SIG-M5 treated with dmso at 0.1 percent for 504 hours (cell line): ENCODE measurements at regions not wholly inside any gene's neighbourhood (a gene's known extent, or its start where the extent isn't known, plus 50 kb on each side); places are given as distances from the start of the nearest gene placed in this dataset.

Source experiments
- DNase-seq: peaks from one replicate; lab custom pipeline; 2025; ENCODE audit not compliant: unreplicated experiment; lab: John Stamatoyannopoulos, UW

DNA sequence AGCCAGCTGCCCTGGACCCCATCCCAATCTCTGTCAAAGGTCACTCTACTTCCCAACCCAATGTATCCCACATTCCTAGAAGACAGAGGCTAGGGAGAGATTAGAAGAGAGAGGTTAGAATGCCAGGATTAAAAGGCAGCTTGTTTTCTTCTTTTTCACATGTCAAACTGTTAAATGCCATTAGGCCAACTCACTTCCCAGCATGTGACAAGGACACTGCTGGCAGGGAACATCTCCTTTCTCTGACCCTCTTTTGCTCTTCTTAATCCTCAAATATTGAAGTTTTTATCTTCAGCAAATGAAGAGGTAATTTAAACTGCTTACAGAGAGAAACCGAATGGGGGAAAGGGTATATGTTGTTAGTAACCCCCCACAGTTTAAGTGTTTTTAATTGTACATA is 89.1 kb downstream of the BBS10 start:
- no peak for DNase-seq

DNA sequence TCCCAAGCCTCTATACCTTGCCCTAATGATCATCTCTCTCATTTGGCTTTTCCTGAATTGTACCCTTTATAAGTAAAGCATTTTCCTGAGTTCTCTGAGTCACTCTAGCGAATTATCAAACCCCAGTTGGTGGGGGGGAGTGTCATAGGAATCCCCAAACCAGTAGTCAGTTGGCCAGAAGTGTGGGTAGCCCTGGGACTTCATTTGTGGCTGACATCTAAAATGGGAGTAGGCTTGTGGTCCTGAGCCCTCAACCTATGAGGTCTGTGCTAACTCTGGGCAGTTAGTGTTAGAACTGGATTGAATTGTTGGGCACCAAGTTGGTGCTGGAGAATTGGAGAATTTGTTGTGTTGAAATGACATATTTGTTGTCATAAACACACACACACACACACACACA is 91.3 kb downstream of the BBS10 start:
- no peak for DNase-seq

DNA sequence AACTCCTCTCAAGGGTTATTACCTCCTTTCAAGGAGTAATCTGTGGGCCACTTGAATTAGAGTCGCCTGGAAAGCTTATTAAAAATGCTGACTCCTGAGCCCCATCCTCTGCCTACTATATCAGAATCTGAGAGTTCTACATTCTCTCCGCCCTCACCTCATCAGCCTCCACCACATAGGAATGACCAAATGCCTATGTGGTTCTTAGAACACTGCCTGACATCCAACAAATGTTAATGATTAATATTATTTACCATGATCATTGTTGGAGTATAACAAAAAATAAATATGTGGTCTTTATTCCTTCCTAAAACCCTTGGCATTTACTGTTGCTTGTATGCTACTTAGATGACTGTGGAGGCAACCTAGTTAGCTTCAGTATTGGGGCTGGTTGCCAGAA is 91.9 kb downstream of the BBS10 start:
- DNase-seq = no peak

DNA sequence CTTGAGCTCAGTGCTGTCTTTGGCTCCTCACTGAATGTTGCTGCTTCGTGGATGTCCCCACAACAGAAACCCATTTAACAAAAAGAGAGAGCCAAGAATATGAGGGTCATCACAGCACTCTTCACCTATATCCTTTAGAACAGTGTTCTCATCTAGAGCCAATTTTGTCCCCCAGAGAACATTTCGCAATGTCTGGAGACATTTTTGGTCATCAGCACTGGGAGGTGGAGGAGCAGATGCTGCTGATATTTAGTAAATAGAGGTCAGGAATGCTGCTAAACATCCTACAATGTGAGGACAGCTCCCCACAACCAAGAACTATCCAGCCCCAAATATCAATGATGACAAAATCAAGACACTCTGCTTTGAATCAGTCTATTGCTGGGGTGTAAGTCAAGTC is 92.5 kb downstream of the BBS10 start:
- DNase-seq = no peak

DNA sequence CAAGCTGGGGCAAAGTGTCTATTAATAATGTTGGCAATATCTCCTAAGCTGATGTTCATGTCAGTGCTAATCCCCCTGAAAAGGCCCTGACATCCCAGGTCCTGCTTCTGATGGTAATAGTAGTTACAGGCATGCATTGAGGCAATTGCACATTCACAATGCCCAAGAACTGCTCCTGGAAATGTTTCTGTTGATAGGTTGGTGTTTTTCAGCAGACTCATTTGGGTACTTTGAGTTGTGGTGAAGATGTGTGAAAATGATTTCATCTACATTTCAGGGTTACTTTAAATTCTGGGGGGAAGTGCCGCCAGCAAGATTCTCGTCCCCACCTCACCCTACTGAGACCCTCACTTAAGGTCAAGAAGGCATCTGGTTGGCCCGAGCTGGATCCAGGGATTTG is 92.9 kb downstream of the BBS10 start:
- no peak for DNase-seq

DNA sequence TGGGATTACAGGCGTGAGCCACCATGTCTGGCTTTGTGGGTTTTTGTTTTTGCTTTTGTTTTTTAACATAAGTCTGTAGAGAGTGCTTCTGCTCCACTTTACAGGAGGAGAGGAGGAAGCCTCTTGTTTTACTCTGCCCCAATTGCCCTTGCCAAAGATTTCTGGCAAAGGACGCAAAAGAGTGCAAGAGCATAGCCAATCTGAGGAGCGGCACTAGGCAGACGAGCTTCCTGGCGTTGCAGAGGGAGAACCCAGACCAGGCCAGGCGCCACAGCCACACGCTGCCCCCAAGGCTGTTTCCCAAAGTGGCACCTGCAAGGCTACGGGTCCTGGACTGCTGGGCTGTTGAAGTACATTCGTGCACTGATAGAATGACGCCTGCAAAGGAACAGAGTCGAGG is 96.2 kb downstream of the BBS10 start:
- no peak for DNase-seq

DNA sequence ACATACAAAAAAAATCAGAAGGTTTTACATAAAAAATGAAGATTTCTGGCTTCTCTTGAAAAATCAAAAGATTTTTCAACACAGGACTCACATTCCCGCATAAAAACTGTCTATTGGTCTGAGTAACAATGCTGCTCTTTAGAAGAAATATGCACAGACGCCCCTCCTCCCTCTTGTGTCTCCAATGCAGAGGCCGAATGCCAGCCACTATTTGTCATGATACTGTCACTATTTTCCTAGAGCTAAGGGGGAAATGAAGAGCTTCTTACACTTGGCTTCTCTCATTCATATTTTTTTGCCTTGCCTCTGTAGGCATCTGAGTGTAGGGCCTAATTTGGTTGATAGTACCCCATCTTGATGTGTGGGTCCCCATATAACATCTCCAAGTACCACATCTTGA is 98.0 kb downstream of the BBS10 start:
- no peak for DNase-seq

DNA sequence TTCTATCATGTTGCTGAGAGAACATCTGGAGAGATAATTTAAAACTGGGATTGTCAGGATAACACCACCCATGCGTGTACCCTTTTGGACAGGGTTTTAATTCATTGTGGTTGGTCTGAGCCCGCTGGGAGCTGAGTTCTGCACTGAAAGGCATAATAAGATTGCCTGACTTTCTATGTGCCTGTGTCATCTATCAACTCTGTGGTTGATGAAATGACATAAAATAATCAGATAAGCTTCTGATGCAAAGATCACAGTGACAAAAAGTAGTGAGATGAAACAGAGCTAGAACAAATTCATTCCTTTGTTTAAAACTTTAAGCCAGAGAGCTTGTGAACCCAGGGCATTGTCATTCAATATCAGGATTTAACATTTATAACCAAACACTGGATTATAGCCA is 98.7 kb downstream of the BBS10 start:
- DNase-seq = no peak

DNA sequence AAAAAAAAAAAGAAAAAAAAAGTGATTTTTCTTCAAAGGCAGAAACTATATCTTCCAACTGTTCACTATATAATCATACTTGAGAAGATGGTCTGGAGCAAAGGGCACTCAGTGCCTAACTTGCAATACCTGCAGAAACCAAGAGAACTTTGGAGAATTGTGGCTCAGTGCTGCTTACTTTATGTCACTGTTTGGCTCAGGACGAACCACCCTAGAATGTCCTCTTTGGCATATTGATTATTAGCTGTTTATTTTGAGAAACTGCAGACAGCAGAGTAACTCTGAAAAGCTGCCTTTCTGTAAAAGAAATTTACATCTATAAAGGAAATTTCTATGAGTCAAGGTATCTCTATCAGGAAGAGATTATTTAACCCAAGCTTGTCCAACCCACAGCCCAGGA is 100.2 kb downstream of the BBS10 start:
- DNase-seq = no peak

DNA sequence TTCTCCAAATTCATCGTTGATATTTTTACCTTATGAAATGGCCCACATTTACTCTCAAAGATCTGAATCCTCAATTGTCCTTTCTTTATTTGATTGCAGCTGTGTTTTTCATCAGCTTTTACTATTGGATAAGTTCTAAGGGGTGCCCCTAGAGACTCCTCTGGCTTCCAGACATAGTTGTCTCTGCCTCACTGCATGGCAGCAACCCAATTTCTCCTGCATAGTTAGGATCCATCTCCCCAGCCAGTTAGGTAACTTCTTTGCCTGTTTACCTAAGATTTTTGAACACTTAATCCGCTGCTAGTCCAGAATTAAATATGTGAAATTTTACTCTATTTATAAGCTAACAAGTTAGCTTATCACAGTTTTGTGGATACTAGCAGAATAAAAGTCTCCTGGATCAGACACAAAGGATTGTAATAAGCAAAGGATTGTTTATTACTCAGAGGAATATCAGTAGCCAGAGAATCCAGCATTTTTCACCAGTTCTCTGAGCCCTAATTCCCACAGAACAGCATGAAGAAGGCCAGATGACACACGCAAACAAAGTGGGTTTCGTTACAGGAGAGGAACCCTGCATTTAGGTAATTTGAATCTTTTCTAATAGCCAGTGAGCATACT is 101.1 kb downstream of the BBS10 start:
- DNase-seq = no peak

DNA sequence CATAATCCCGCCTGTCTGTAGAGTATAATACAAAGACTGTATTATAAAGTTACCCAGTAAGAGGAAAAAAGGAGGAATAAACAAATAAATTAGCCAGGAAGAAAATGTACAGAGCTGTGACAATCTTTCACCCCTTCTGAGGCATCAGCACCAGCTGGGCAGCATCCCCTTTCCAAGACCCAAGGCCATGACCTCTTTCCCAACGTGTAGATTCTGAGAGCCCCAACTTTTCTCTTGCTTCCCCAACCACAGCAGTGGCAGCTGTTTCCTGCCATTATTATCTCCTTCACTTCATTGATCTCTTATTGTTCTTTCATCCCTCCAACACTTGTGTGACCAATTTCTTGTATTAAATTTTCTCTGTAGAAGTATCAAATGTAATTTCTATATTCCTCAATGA is 101.6 kb downstream of the BBS10 start:
- DNase-seq = no peak

DNA sequence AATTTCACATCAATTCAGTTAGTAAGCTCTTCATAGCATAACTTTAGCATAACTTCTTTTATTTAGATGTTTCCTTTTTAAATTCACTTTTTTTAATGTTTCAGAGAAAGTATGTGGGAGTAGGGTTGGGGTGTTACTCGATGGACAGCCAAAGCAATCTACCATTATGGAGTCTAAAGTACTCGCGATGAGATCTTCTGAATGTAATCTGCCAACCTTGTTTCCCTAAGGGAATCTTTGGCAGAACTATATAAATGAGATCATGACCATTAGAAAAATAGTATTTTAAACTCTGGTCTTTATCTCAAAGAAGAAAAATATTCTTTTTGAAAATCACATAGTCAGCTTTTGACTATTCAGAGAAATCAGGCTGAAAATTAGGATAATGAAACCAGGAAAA is 103.9 kb downstream of the BBS10 start:
- no peak for DNase-seq

DNA sequence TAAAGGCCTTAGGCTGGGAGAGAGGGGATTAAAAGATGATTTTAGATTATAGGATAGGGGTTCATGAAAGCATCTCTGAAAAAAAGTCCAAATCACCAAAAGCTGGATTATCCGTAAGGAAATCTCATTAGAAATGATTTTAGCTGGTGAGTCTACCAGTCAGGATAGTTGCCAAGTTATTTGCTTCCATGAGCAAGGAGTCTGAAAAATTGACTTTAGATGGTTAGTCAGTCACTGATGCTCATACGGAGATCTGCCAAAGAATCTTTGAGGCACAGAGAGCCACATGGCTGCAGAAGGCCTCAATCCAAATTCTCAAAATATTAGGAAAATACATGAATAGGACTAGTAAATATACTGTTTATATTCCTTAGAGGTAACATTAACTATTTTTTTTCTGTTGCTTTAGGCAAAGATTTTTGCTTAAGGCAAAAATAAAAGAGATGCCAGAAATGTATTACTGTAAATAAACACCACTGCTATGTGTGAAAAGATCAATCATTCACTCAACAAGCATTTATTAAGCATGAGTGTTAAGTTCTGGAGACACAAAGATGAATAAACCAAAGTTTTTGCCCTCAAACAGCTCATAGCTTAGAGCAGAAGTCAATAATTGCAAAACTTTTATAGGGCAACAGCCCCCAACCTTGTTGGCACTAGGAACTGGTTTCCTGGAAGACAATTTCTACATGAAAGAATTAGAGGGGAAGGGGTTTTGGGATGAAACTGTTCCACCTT is 105.2 kb downstream of the BBS10 start:
- no peak for DNase-seq

DNA sequence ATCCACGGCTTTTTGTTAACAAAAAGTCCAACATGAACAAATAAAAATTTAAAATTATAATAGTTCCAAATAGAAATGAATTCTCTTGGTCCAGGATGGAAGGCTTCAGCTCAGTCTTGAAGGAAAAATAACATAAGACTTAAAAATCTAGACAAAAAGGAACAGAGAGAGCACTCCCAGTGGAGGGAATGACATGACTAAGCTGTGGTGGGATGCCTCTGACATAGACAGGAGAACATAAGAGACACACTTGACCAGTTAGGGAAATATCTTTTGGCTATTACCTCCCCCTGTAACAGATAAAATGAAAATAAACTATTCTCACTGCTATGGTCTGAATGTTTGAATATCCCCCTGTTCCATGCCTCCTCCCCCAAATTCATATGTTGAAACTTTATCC is 106.8 kb downstream of the BBS10 start:
- no peak for DNase-seq

DNA sequence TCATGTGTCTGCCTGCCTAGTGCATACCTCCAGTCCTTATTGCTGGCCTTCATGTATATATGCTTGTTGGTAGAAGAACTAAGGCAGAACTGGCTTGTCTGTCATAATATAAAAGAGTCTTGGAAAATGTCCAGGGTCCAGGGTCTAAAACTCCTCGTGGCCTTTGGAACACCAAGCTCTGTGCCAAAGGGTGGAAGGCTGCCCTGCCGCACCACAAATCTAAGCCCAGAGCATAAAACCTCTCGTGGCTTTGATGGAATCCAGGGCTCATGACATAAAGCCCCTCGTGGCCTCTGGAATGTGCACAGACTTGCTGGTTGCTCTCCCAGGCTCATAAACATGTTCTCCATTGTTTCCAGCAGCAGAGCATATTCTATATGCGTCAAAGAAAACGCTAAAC is 107.9 kb downstream of the BBS10 start:
- no peak for DNase-seq

DNA sequence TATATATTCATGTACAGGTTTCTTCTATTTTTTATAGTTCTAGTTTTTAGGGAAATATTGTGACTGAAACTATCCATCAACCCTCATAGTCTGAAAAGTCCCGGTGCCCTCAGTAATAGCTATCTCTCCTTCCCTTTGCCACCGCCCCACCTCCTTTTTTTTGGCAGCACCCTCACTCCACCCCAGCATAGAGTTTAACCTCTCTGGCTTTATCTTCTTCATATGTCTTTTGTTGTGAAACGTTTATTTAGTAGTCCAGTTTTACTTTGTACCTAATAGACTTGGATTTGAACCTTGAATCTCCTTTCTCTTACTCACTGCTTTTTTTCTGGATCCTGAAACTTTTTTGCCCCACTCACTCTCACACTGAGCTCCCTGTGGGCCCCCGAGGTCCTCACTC is 109.5 kb downstream of the BBS10 start:
- DNase-seq = no peak

DNA sequence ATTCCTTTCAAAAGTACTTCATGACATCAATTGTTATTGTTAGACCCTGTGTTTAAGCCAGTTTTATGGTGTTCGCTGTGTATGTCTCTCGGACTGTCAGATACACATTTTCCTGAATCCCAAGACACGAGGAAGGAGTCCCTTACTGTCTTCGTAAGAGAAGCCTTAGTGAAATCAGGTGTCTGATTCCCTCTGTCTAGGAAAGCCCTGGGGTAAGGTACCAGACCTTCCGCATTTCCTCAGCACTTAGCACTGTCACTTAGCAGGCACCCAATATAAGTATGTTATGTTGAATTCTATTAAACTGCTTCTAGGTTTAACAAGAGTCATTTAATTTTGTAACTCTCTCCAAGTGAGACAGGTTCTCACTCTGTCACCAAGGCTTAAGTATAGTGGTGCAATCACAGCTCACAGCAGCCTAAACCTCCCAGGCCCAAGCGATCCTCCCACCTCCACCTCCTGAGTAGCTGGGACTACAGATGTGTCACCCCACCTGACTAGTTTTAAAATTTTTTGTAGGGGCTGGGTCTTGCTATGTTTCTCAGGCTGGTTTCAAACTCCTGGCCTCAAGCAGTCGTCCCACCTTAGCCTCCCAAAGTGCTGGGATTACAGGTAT is 111.0 kb downstream of the BBS10 start:
- DNase-seq = no peak

DNA sequence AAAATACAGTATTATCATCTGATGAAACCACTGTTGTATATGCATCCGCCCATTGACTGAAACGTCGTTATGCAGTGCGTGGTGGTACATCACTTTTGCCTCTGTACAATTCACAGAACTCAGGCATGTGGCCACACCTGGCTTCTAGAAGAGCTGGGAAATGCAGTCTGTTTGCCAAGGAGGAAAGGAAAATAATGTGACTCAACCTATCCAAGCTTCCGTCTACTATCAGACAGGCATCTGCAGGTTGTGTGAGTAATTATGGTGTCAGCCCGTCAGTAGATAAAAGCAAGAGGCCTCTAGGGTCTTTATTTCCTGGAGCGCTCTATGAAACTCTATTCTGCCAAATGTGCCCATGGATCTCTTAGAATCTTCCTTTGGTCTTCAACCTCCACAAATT is 111.6 kb downstream of the BBS10 start:
- DNase-seq = no peak

DNA sequence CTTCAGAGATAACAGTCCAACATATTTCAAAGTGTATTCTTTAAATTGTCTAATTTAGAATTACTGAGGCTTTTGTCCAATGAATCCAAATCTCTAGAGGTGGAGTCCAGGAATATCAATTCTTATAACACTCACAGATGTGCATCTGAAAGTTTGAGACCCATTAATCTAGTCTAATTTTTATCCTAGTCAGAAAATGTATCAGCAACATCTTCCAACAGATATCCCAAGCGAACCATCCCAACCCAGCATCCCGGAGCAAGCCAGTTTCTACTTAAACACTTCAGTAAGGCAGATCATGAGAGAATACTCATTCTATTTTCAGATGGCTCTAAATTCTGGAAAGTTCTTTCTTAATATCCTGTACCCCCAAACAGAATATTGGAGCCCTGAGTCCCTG is 113.5 kb downstream of the BBS10 start:
- no peak for DNase-seq

DNA sequence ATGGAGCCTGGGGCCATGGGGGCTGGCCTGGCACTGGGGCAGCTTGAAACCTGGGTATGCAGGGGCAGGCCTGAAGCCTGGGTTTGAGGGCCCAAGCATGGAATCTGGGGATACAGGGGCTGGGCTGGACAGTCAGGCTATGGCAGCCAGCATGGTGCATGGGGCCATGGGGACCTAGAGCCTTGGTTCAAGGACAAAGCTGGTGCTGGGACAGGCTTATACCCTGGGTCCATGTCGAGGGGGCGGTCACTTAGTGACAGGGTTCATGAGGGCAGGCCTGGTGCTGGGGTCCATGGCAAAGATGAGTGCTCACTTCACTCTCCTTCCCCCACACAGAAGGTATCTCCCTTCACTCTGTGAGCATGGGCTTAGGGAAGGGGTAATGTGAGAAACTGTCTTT is 116.2 kb downstream of the BBS10 start:
- DNase-seq = no peak

DNA sequence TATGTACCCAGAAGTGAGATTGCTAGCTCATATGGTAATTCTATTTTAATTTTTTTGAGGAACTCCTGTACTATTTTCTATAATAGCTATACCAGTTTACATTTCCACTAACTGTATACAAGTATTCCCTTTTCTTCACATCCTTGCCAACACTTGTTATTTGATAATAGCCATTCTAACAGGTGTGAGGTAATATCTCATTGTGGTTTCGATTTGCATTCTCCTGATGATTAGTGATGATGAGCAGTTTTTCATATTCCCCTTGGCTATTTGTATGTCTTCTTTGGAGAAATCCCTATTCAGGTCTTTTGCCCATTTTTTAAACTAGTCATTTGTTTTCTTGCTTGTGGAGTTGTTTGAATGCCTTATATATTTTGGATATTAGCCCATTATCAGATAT is 121.3 kb downstream of the BBS10 start:
- no peak for DNase-seq

DNA sequence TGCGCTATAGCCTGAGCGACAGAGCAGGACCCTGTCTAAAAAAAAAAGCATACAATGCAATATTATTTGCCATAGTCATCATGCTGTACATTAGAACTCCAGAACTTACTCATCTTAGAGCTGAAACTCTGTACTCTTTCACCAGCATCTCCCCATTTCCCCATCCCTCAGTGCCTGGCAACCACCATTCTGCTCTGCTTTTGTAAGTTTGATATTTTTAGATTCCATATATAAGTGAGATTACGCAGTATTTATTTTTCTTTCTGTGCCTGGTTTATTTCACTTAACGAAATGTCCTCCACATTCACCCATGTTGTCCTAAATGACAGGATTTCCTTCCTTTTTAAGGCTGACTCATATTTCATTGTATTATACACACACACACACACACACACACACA is 121.8 kb downstream of the BBS10 start:
- peak; percentile 33 for DNase-seq

DNA sequence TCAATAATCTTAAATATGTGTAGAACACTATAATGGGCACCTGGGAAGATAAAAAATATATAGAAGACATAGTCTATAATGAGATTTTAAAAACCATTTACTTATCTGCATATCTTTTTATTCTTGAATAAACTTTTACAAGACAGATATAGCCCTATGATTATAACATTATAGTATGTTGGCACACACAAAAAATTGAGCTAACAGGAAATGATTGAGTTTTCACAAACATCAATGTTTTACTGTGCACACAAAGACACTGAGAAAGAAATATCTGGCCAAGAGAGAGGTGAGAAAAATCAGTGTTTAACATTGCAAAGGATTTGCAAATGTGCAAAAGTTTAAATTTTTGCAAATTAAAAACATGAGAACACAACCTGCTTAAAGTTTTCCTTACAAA is 124.3 kb downstream of the BBS10 start:
- no peak for DNase-seq
